ENCODE measurements at regions not wholly inside any gene's neighbourhood (a gene's known extent, or its start where the extent isn't known, plus 50 kb on each side); places are given as distances from the start of the nearest gene placed in this dataset.
"Not testable (repeated sequence)": the region's sequence is repeated elsewhere in the genome, so short reads cannot be mapped to it uniquely, and the experiment has no call there.

GRCh38 chr3:194250098-194251002, 100.8 kb downstream of the CPN2 start:
- no peak for DNase-seq

- no peak for DNase-seq
These were observed 100.1 kb downstream of the CPN2 start for GRCh38 chr3:194251007-194251406.

GRCh38 chr3:194251461-194251860, 99.7 kb downstream of the CPN2 start:
- DNase-seq: no peak

GRCh38 chr3:194251891-194252560, 99.1 kb downstream of the CPN2 start:
- DNase-seq: no peak

- no peak for DNase-seq
These were observed 97.9 kb downstream of the CPN2 start for GRCh38 chr3:194253270-194253669.

GRCh38 chr3:194254040-194254439, 97.1 kb downstream of the CPN2 start:
- DNase-seq: no peak

- peak; percentile 29 to 56 for DNase-seq
These were observed 95.7 kb downstream of the CPN2 start for GRCh38 chr3:194255252-194256039.

- DNase-seq: no peak
These were observed 94.8 kb downstream of the CPN2 start for GRCh38 chr3:194256040-194256945.

- no peak for DNase-seq
These were observed 93.9 kb downstream of the CPN2 start for GRCh38 chr3:194257151-194257621.

GRCh38 chr3:194257916-194258668, 93.0 kb downstream of the CPN2 start:
- DNase-seq: no peak

GRCh38 chr3:194259982-194260766, 91.0 kb downstream of the CPN2 start:
- no peak for DNase-seq

GRCh38 chr3:194261581-194262063, 89.5 kb downstream of the CPN2 start:
- DNase-seq: no peak

- DNase-seq: no peak
These were observed 88.8 kb downstream of the CPN2 start for GRCh38 chr3:194262176-194262924.

GRCh38 chr3:194262925-194263305, 88.2 kb downstream of the CPN2 start:
- no peak for DNase-seq

- not testable (repeated sequence) for DNase-seq
These were observed 86.3 kb downstream of the CPN2 start for GRCh38 chr3:194264631-194265504.

GRCh38 chr3:194265505-194265892, 85.6 kb downstream of the CPN2 start:
- DNase-seq: peak in 1 of 2 donors; percentile 3

GRCh38 chr3:194265996-194266964, 84.8 kb downstream of the CPN2 start:
- DNase-seq: no peak

Measured in CD4-positive, alpha-beta T cell treated with Interleukin-1 beta for 1 hour (primary cell).